HL-60/S4 (cell line): ENCODE measurements at regions not wholly inside any gene's neighbourhood (a gene's known extent, or its start where the extent isn't known, plus 50 kb on each side); places are given as distances from the start of the nearest gene placed in this dataset.

ENCODE experiments used
- in situ Hi-C: fragments of 300-500 bp; cut with MboI; formaldehyde crosslinking; loops from 2 replicates; pipeline ENCODE4 v1.14.3; 2022; ENCODE audit warnings: low sequenced_read_pairs

DNA sequence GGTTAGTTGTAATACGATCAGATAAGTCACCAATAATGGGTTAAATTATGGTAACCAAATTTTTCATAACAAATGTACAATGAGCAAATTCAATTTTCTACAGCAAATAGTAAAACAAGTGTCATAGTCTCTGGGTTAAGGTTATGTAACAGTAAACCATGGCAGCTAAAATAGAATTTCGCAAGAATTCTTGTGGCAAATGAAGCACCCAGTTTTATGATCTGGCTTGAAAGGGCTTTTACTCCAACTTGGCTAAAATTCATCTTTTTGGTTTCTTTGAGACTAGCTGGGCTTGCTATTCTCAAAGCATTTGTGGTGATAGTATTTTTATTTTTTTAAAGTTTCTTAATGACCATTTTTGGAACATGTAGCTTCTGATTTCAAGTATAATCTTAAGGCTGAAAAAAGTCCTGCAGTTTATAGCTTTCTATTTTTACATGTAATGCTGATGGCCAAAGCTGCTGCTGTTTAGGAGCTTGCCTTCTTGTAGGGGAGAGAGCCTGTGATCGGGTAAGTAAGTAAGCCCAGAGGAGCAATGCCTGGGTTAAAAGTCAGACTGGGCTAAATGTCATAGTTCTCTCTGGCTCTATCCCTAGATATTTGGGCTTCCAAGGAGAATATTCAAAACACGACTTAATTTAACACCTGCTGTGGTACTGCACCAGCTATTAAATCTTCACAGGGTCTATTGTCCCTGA lies 55.5 kb upstream of the SYPL1 start:
- in situ Hi-C loops: loop anchor here (25.0 kb wide), 1 partner anchor 405 kb away; no protein-coding TSS in a partner anchor

DNA sequence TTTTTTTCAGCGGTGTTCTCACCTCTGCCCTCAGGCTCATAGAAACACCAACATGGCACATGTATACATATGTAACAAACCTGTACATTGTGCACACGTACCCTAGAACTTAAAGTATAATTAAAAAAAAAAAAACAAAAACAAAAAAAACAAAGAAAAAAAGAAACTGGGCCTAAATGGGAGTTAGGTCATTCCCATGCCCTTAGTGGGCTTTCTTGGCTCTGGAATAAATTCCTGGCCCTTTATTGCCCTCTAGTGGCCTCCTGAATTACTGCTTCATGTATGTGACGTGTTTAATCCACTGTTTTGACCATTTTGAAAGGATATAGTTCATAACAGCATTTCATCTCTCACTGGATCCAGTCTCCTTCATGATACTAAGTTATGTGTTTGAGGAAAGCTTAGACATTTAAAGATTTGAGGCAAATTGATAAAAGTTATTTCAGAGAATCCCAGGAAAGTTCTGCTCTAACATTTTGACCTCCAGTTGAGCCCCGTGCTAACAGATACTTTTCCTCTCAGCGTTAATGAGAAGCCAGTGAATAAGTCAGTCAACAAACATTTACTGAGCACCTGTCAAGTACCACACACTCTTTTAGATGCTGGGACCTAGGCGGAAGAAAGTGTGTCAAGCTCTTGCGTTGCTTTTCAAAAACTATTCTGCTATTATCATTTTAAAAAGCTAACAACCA lies 54.7 kb upstream of the SYPL1 start:
- in situ Hi-C loops: loop anchor here (25.0 kb wide), 1 partner anchor 404 kb away; no protein-coding TSS in a partner anchor

GRCh38 chr7:106165337-106165736 lies 53.2 kb upstream of the SYPL1 start:
- in situ Hi-C loops: loop anchor here (25.0 kb wide), 1 partner anchor 403 kb away; no protein-coding TSS in a partner anchor

DNA sequence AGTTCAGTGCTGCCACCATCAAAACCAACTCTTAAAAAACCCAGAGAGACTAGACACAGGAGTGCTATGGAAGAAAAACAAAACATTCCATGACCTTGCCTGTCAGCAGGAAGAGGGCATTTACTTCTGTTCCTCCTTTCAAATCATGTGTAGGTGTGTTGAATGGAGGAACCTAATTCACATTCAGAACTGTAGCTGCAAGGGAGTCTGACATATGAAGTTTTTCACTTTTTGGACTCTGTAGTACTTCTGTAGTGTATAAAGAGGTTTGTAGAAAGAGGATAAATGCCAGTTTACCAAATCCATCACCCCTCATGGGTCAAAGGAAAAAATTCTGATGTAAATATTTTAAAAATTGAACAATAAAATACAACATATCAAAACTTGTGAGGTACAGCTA lies 51.1 kb upstream of the SYPL1 start:
- in situ Hi-C loops: loop anchor here (25.0 kb wide), 1 partner anchor 401 kb away; no protein-coding TSS in a partner anchor
